NCI-H2227 (cell line): ENCODE measurements at regions not wholly inside any gene's neighbourhood (a gene's known extent, or its start where the extent isn't known, plus 50 kb on each side); places are given as distances from the start of the nearest gene placed in this dataset.
A peak's percentile ranks its signal among the peaks of the same experiment; 100 is the strongest.
"Not testable (repeated sequence)": the region's sequence is repeated elsewhere in the genome, so short reads cannot be mapped to it uniquely, and the experiment has no call there.

ENCODE experiments used
- DNase-seq: peaks from one replicate; lab custom pipeline; 2025; ENCODE audit not compliant: unreplicated experiment; lab: John Stamatoyannopoulos, UW

- no peak for DNase-seq
Observed at GRCh38 chr12:97784904-97785303, 322.3 kb downstream of the RMST start.

- no peak for DNase-seq
Observed at GRCh38 chr12:97790281-97790680, 327.7 kb downstream of the RMST start.

- no peak for DNase-seq
Observed at GRCh38 chr12:97797473-97797872, 334.9 kb downstream of the RMST start.

GRCh38 chr12:97800561-97800960 lies 338.0 kb downstream of the RMST start:
- no peak for DNase-seq

- peak; percentile 55 for DNase-seq
Observed at GRCh38 chr12:97801471-97802059, 339.0 kb downstream of the RMST start.

- DNase-seq, result no peak
Observed at GRCh38 chr12:97805146-97805545, 342.5 kb downstream of the RMST start.

GRCh38 chr12:97813301-97813700 lies 350.7 kb downstream of the RMST start:
- DNase-seq, result no peak

- no peak for DNase-seq
Observed at GRCh38 chr12:97821806-97822205, 359.2 kb downstream of the RMST start.

GRCh38 chr12:97835541-97835940 lies 372.9 kb downstream of the RMST start:
- DNase-seq, result no peak

GRCh38 chr12:97837401-97837800 lies 374.8 kb downstream of the RMST start:
- DNase-seq, result no peak

GRCh38 chr12:97848051-97848450 lies 385.4 kb downstream of the RMST start:
- DNase-seq, result no peak

GRCh38 chr12:97854477-97854876 lies 391.9 kb downstream of the RMST start:
- DNase-seq, result no peak

- no peak for DNase-seq
Observed at GRCh38 chr12:97862072-97862471, 399.5 kb downstream of the RMST start.

GRCh38 chr12:97875064-97875463 lies 412.5 kb downstream of the RMST start:
- no peak for DNase-seq

- DNase-seq, result no peak
Observed at GRCh38 chr12:97876780-97877179, 414.2 kb downstream of the RMST start.

GRCh38 chr12:97877404-97877803 lies 414.8 kb downstream of the RMST start:
- no peak for DNase-seq

GRCh38 chr12:97886511-97887176 lies 424.0 kb downstream of the RMST start:
- no peak for DNase-seq

GRCh38 chr12:97897881-97898280 lies 435.3 kb downstream of the RMST start:
- not testable (repeated sequence) for DNase-seq

- no peak for DNase-seq
Observed at GRCh38 chr12:97899529-97899928, 436.9 kb downstream of the RMST start.

- no peak for DNase-seq
Observed at GRCh38 chr12:97899956-97900355, 437.4 kb downstream of the RMST start.

- no peak for DNase-seq
Observed at GRCh38 chr12:97903356-97903755, 440.8 kb downstream of the RMST start.

- DNase-seq, result no peak
Observed at GRCh38 chr12:97907504-97907903, 444.9 kb downstream of the RMST start.

- DNase-seq, result no peak
Observed at GRCh38 chr12:97910559-97910958, 448.0 kb downstream of the RMST start.
